HepG2 (cell line): ENCODE measurements at regions not wholly inside any gene's neighbourhood (a gene's known extent, or its start where the extent isn't known, plus 50 kb on each side); places are given as distances from the start of the nearest gene placed in this dataset.

Source experiments
- ATAC-seq: fragments of 200-7000 bp; cut with Tn5 transposase; 3 replicates; pipeline ENCODE4 v1.9.1; 2020; ENCODE audit warnings: mild to moderate bottlenecking, moderate library complexity
- BruUV-seq: library from RNA; stranded (reverse); fragments of 400-500 nt; replicated peaks from 2 replicates; lab custom pipeline; 2021; lab: Mats Ljungman, UMichigan
- CTCF ChIA-PET: fragments of 300-600 bp; formaldehyde crosslinking; extraction: SDS; loops from one replicate; lab custom pipeline; 2021; ENCODE audit warnings: low total read pairs, inconsistent platforms, low intra/inter-chr PET ratio; lab: Yijun Ruan, JAX
- POLR2A ChIA-PET: fragments of 350-600 bp; sonication (Branson Sonifier 250); formaldehyde crosslinking; loops from one replicate; lab custom pipeline; 2020; ENCODE audit warnings: antibody characterized with exemption, inconsistent platforms; lab: Yijun Ruan, JAX
- DNase-seq: peaks from one replicate; pipeline ENCODE4 v3.0.0-alpha.2; 2015; ENCODE audit warnings: low spot score
- FAIRE-seq: peaks from 3 replicates; lab custom pipeline; 2011; peaks lifted over from hg19 to GRCh38; lab: Jason Lieb, UNC
- H2AFZ ChIP-seq: one replicate; pipeline ENCODE4 v1.6.1; 2011; ENCODE audit warnings: low read length, inconsistent platforms
- H3K27ac ChIP-seq: fragments of 300-600 bp; 3 replicates; pipeline ENCODE4 v1.8.0; 2011; ENCODE audit warnings: mixed run types, mild to moderate bottlenecking, mixed read lengths, low read length, inconsistent platforms; ENCODE audit not compliant: insufficient read depth; ENCODE audit errors: extremely low read length
- H3K27me3 ChIP-seq, 2 experiments: fragments of 200-600 bp in 1 of 2; 2 replicates in 1 of 2; 3 replicates in 1 of 2; pipeline versions ENCODE4 v1.6.0 to v1.8.0; 2011; ENCODE audit warnings: low read length in 2 of 2, mild to moderate bottlenecking in 2 of 2, moderate library complexity in 2 of 2, inconsistent platforms in 1 of 2; ENCODE audit not compliant: insufficient read depth in 2 of 2, control insufficient read depth in 1 of 2
- H3K36me3 ChIP-seq, 2 experiments: fragments of 200-600 bp in 1 of 2; replicated peaks in 1 of 2; 2 replicates in 1 of 2; 3 replicates in 1 of 2; pipeline versions ENCODE4 v1.5.1 to v1.8.0; 2011; ENCODE audit warnings: low read length in 2 of 2, inconsistent platforms in 1 of 2; ENCODE audit not compliant: insufficient read depth in 2 of 2, control insufficient read depth in 1 of 2
- H3K4me1 ChIP-seq: 2 replicates; pipeline ENCODE4 v1.5.1; 2012; ENCODE audit warnings: low read length, inconsistent platforms; ENCODE audit not compliant: insufficient read depth
- H3K4me2 ChIP-seq: 2 replicates; pipeline ENCODE4 v1.6.0; 2011; ENCODE audit warnings: low read depth, low read length, inconsistent platforms
- H3K4me3 ChIP-seq, 3 experiments: fragments of 200-600 bp in 1 of 3; sonication (generic), shearing (Covaris generic) in 1 of 3; replicated peaks in 1 of 3; 2 replicates each; pipeline ENCODE4 v1.5.1; 2011 to 2016; ENCODE audit warnings: low read length in 3 of 3, inconsistent platforms in 2 of 3, low read depth in 2 of 3, mild to moderate bottlenecking in 2 of 3, control low read depth in 1 of 3, mixed read lengths in 1 of 3; ENCODE audit not compliant: insufficient read depth in 1 of 3
- H3K79me2 ChIP-seq: one replicate; pipeline ENCODE4 v1.6.1; 2011; ENCODE audit warnings: low read length, inconsistent platforms; ENCODE audit not compliant: insufficient read depth
- H3K9ac ChIP-seq: 2 replicates; pipeline ENCODE4 v1.6.0; 2011; ENCODE audit warnings: mild to moderate bottlenecking, low read depth, low read length, inconsistent platforms; ENCODE audit not compliant: insufficient read depth
- H3K9me3 ChIP-seq: 2 replicates; pipeline ENCODE4 v1.5.1; 2012; ENCODE audit warnings: mild to moderate bottlenecking, low read length
- H4K20me1 ChIP-seq: 2 replicates; pipeline ENCODE4 v1.6.0; 2011; ENCODE audit warnings: inconsistent platforms, mild to moderate bottlenecking, low read length, moderate library complexity; ENCODE audit not compliant: insufficient read depth
- ARHGAP35 ChIP-seq: sonication (generic); formaldehyde crosslinking; IDR thresholded peaks from 2 replicates; pipeline ENCODE4 v1.9.0; 2022; ENCODE audit warnings: mild to moderate bottlenecking, inconsistent platforms, moderate library complexity, missing genetic modification reagents, borderline replicate concordance
- ATF2 ChIP-seq: sonication (generic); formaldehyde crosslinking; IDR thresholded peaks from 2 replicates; pipeline ENCODE4 v1.4.0; 2020; ENCODE audit warnings: missing genetic modification reagents
- HOXA7 ChIP-seq: sonication (generic); formaldehyde crosslinking; IDR thresholded peaks from 2 replicates; pipeline ENCODE4 v1.8.1; 2022; ENCODE audit warnings: mild to moderate bottlenecking, missing genetic modification reagents, moderate library complexity
- IRF2 ChIP-seq: IDR thresholded peaks from 2 replicates; pipeline ENCODE4 v1.6.1; 2018; ENCODE audit warnings: missing genetic modification reagents, missing compliant biosample characterization
- NR2F6 ChIP-seq, 2 experiments: IDR thresholded peaks; 2 replicates each; pipeline ENCODE4 v1.6.1; 2016; ENCODE audit warnings: antibody characterized with exemption in 1 of 2, mild to moderate bottlenecking in 1 of 2
- PATZ1 ChIP-seq: sonication (generic); formaldehyde crosslinking; IDR thresholded peaks from 2 replicates; pipeline ENCODE4 v1.4.0; 2020; ENCODE audit warnings: missing genetic modification reagents
- ZBTB21 ChIP-seq: sonication (generic); formaldehyde crosslinking; IDR thresholded peaks from 2 replicates; pipeline ENCODE4 v1.4.0; 2020; ENCODE audit warnings: missing genetic modification reagents
- ZNF367 ChIP-seq: sonication (generic); formaldehyde crosslinking; IDR thresholded peaks from 2 replicates; pipeline ENCODE4 v1.4.0; 2020; ENCODE audit warnings: missing genetic modification reagents, borderline replicate concordance
- ZNF432 ChIP-seq: sonication (generic); formaldehyde crosslinking; IDR thresholded peaks from 2 replicates; pipeline ENCODE4 v1.5.0; 2020; ENCODE audit warnings: missing genetic modification reagents, mild to moderate bottlenecking, borderline replicate concordance
- WGBS: methylation state at CpG from one replicate; pipeline ENCODE4 v1.1.6; 2017; ENCODE audit warnings: low lambda C conversion rate; 5-methylcytosine and 5-hydroxymethylcytosine counted together
- in situ Hi-C: cut with HindIII; loops from 2 replicates; pipeline ENCODE4 v1.10.0; 2017; ENCODE audit warnings: low pct_unique_long_range_greater_than_20kb; ENCODE audit not compliant: extremely low pct_ligation_motif_present
- intact Hi-C: fragments of 100-400 bp; cut with micrococcal nuclease; formaldehyde crosslinking; loops from one replicate; pipeline ENCODE4 v1.10.0; 2022; ENCODE audit not compliant: unreplicated experiment
- TF ChIP-seq, protein P1 (sequence below): sonication (generic); formaldehyde crosslinking; IDR thresholded peaks from 2 replicates; pipeline ENCODE4 v1.4.0; 2020; ENCODE audit warnings: missing genetic modification reagents

DNA sequence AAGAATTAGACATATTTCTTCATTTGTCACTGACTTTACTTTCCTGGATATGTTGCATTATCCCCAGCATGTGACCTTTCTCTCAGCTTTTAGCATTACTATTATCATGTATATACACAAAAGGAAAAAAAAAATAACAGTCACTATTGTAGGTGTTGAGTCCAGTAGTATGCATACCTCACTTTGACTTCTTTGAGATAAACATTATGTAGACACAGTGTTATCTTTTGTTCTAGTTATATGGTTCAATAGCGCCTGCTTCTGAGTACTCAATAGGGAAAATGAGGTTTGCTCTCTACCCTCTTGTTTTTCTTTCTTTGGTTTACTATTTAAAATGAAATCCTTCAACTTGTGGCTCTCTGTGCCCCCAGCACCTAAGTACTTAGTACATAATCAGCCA is 409.6 kb upstream of the PKN2 start:
- H3K4me2 ChIP-seq: no peak overlapping the region
- no peak for TF ChIP-seq HOXA7
- TF ChIP-seq, all 625 proteins: peak for 0
- in situ Hi-C loops (no loop called here), intact Hi-C loops (no loop called here)
- H2AFZ ChIP-seq: no peak overlapping the region
- no peaks in the 10 kb centered on the region for H3K4me1 ChIP-seq
- H4K20me1 ChIP-seq: no peaks in the 10 kb centered on the region
- DNase-seq (no peak), FAIRE-seq (no peak), ATAC-seq (no peak)
- H3K9ac ChIP-seq: no peak overlapping the region
- 6% methylated on average over 1 of the region's 1 CpG for WGBS
- H3K27ac ChIP-seq: no peak overlapping the region
- ChIA-PET CTCF (no interaction called here), POLR2A (no interaction called here)
- BruUV-seq: no TSS peak
- no peaks in the 10 kb centered on the region for H3K36me3 ChIP-seq
- peaks cover 0 to 5% of the 10 kb centered on the region in 2 experiments; a peak in 1 of 5 replicates for H3K27me3 ChIP-seq
- H3K4me3 ChIP-seq: no peak overlapping the region
- no peaks in the 10 kb centered on the region for H3K79me2 ChIP-seq
- H3K9me3 ChIP-seq: no peaks in the 10 kb centered on the region

DNA sequence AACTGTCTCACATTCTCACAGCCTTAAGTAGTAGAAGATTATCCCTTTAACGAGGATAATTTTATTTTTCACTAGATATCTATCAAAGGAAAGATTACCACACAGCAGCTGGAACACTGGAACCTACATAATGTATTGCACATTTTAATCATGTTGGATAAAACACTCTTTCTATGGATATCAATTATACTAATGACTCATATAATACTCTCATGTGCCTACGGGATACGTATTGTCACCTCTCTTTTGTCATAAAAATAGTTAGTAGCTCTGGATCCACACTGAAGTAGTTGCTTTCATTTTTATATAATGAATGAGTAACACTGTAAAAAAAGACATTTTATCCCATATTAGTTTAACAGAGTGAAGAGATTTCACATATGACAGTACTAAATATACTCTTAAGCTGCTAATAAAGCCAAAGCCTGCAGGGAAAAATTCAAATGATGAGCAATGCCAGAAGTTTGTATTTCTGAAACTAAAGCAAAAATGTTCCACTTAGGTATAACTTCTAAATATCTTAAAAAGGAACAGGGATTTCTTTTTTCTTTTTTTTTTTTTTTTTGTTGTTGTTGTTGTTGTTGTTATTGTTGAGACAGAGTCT is 408.7 kb upstream of the PKN2 start:
- Histone ChIP-seq H3K27me3 (peaks cover 0 to 1% of the 10 kb centered on the region in 2 experiments; a peak in 1 of 5 replicates), H3K4me2 (no peak overlapping the region), H3K36me3 (no peaks in the 10 kb centered on the region), H3K9ac (no peak overlapping the region), H4K20me1 (no peaks in the 10 kb centered on the region), H3K79me2 (no peaks in the 10 kb centered on the region), H3K27ac (no peak overlapping the region), H2AFZ (no peak overlapping the region), H3K4me1 (no peaks in the 10 kb centered on the region), H3K9me3 (no peaks in the 10 kb centered on the region), H3K4me3 (no peak overlapping the region)
- in situ Hi-C loops: no loop called here
- ATAC-seq: no peak
- WGBS: 39% methylated on average over 3 of the region's 3 CpGs
- no peak for TF ChIP-seq ATF2 (CRISPR knock-in tag)
- no peak for TF ChIP-seq IRF2 (CRISPR knock-in tag)
- TF ChIP-seq ZNF432 (CRISPR knock-in tag): no peak
- no peak for TF ChIP-seq ZBTB21 (CRISPR knock-in tag)
- no peak for TF ChIP-seq NR2F6 (IDR thresholded peaks at IDR 0.05)
- TF ChIP-seq NR2F6 (CRISPR knock-in tag; IDR thresholded peaks at IDR 0.05): no peak
- TF ChIP-seq ARHGAP35 (CRISPR knock-in tag): no peak
- no peak for TF ChIP-seq PATZ1
- TF ChIP-seq, protein P1, sequence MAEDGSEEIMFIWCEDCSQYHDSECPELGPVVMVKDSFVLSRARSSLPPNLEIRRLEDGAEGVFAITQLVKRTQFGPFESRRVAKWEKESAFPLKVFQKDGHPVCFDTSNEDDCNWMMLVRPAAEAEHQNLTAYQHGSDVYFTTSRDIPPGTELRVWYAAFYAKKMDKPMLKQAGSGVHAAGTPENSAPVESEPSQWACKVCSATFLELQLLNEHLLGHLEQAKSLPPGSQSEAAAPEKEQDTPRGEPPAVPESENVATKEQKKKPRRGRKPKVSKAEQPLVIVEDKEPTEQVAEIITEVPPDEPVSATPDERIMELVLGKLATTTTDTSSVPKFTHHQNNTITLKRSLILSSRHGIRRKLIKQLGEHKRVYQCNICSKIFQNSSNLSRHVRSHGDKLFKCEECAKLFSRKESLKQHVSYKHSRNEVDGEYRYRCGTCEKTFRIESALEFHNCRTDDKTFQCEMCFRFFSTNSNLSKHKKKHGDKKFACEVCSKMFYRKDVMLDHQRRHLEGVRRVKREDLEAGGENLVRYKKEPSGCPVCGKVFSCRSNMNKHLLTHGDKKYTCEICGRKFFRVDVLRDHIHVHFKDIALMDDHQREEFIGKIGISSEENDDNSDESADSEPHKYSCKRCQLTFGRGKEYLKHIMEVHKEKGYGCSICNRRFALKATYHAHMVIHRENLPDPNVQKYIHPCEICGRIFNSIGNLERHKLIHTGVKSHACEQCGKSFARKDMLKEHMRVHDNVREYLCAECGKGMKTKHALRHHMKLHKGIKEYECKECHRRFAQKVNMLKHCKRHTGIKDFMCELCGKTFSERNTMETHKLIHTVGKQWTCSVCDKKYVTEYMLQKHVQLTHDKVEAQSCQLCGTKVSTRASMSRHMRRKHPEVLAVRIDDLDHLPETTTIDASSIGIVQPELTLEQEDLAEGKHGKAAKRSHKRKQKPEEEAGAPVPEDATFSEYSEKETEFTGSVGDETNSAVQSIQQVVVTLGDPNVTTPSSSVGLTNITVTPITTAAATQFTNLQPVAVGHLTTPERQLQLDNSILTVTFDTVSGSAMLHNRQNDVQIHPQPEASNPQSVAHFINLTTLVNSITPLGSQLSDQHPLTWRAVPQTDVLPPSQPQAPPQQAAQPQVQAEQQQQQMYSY (CRISPR knock-in tag): no peak
- TF ChIP-seq ZNF367: no peak
- ChIA-PET POLR2A (no interaction called here), CTCF (no interaction called here)
- no TSS peak for BruUV-seq
- intact Hi-C loops: no loop called here
- no peak for FAIRE-seq
- no peak for DNase-seq
